H1 (cell line): ENCODE measurements at regions not wholly inside any gene's neighbourhood (a gene's known extent, or its start where the extent isn't known, plus 50 kb on each side); places are given as distances from the start of the nearest gene placed in this dataset.

Experiments
- CTCF ChIA-PET: fragments of 300-600 bp; sonication (Branson Sonifier 250); formaldehyde crosslinking; loops from one replicate; lab custom pipeline; 2021; ENCODE audit not compliant: partially characterized antibody; lab: Charles Lee
- POLR2A ChIA-PET: fragments of 300-600 bp; sonication (Branson Sonifier 250); formaldehyde crosslinking; loops from one replicate; lab custom pipeline; 2021; ENCODE audit warnings: inconsistent platforms; ENCODE audit not compliant: partially characterized antibody; lab: Charles Lee
- DNase-seq, 2 experiments: peaks; one replicate each; pipeline versions ENCODE4 v3.0.0 to v3.0.0-alpha.2; 2010 to 2022; ENCODE audit warnings: low spot score in 2 of 2, low read depth in 1 of 2, mixed read lengths in 1 of 2
- FAIRE-seq: peaks from 2 replicates; lab custom pipeline; 2011; peaks lifted over from hg19 to GRCh38; lab: Jason Lieb, UNC
- H2AFZ ChIP-seq: 2 replicates; pipeline ENCODE4 v1.8.1; 2012; ENCODE audit warnings: low read length, inconsistent platforms
- H2AK5ac ChIP-seq: 2 replicates; pipeline ENCODE4 v1.6.1; 2013; ENCODE audit warnings: low read depth, low read length
- H2BK120ac ChIP-seq: replicated peaks from 2 replicates; pipeline ENCODE3; 2013; ENCODE audit warnings: low read depth, low read length, inconsistent platforms
- H2BK12ac ChIP-seq: 2 replicates; pipeline ENCODE4 v1.6.1; 2013; ENCODE audit warnings: low read depth, low read length
- H2BK15ac ChIP-seq: 2 replicates; pipeline ENCODE4 v1.6.1; 2013; ENCODE audit warnings: low read length
- H2BK20ac ChIP-seq: 2 replicates; pipeline ENCODE4 v1.6.1; 2013; ENCODE audit warnings: low read length
- H2BK5ac ChIP-seq: 2 replicates; pipeline ENCODE4 v1.6.1; 2013; ENCODE audit warnings: low read depth, low read length
- H3K14ac ChIP-seq: 2 replicates; pipeline ENCODE4 v1.6.1; 2013; ENCODE audit warnings: inconsistent platforms; ENCODE audit not compliant: insufficient read length
- H3K18ac ChIP-seq: 2 replicates; pipeline ENCODE4 v1.6.1; 2013; ENCODE audit warnings: low read length; ENCODE audit errors: extremely low read depth
- H3K23ac ChIP-seq: 2 replicates; pipeline ENCODE4 v1.6.1; 2013; ENCODE audit warnings: inconsistent platforms; ENCODE audit not compliant: insufficient read length
- H3K23me2 ChIP-seq: 2 replicates; pipeline ENCODE4 v1.6.1; 2013; ENCODE audit warnings: low read depth, low read length
- H3K27ac ChIP-seq: 2 replicates; pipeline ENCODE4 v1.6.1; 2011; ENCODE audit warnings: low read depth, low read length, inconsistent platforms
- H3K27me3 ChIP-seq, 4 experiments: replicated peaks in 1 of 4; 1 replicate in 1 of 4; 2 replicates in 3 of 4; pipeline versions ENCODE4 v1.6.1 to v1.8.1; 2011 to 2013; ENCODE audit warnings: low read length in 3 of 4, mild to moderate bottlenecking in 3 of 4, inconsistent platforms in 2 of 4, mixed read lengths in 2 of 4, moderate library complexity in 1 of 4; ENCODE audit not compliant: control insufficient read depth in 3 of 4, insufficient read depth in 3 of 4; ENCODE audit errors: extremely low read depth in 1 of 4
- H3K36me3 ChIP-seq, 4 experiments: 2 replicates each; pipeline versions ENCODE4 v1.6.1 to v1.8.1; 2011 to 2013; ENCODE audit warnings: mild to moderate bottlenecking in 4 of 4, low read length in 3 of 4, moderate library complexity in 2 of 4, control low read depth in 1 of 4, inconsistent platforms in 1 of 4; ENCODE audit not compliant: insufficient read depth in 4 of 4, control insufficient read depth in 2 of 4
- H3K4ac ChIP-seq: replicated peaks from 2 replicates; pipeline ENCODE3; 2013; ENCODE audit warnings: low read length, low read depth, mixed read lengths, inconsistent platforms; ENCODE audit not compliant: insufficient read length
- H3K4me1 ChIP-seq, 4 experiments: replicated peaks in 1 of 4; 1 replicate in 1 of 4; 2 replicates in 3 of 4; pipeline versions ENCODE4 v1.6.1 to v1.8.1; 2011 to 2013; ENCODE audit warnings: low read length in 3 of 4, inconsistent platforms in 2 of 4, mixed read lengths in 1 of 4; ENCODE audit not compliant: insufficient read depth in 4 of 4, control insufficient read depth in 3 of 4
- H3K4me2 ChIP-seq, 2 experiments: 2 replicates each; pipeline versions ENCODE4 v1.6.1 to v1.8.1; 2011 to 2013; ENCODE audit warnings: low read depth in 2 of 2, low read length in 2 of 2, control low read depth in 1 of 2, inconsistent platforms in 1 of 2, mild to moderate bottlenecking in 1 of 2; ENCODE audit not compliant: insufficient read depth in 1 of 2
- H3K4me3 ChIP-seq, 4 experiments: fragments of 200-600, 300-600 bp in 1 of 4; sonication (generic), shearing (Covaris generic), sonication (Bioruptor Twin) in 1 of 4; 2 replicates each; pipeline versions ENCODE4 v1.5.1 to v1.8.1; 2011 to 2016; ENCODE audit warnings: low read length in 4 of 4, low read depth in 3 of 4, control low read depth in 2 of 4, inconsistent platforms in 2 of 4, mild to moderate bottlenecking in 2 of 4, mixed read lengths in 1 of 4, moderate library complexity in 1 of 4; ENCODE audit not compliant: insufficient read depth in 2 of 4; ENCODE audit errors: extremely low read depth in 1 of 4
- H3K56ac ChIP-seq: replicated peaks from 2 replicates; pipeline ENCODE3; 2013; ENCODE audit warnings: low read depth, mild to moderate bottlenecking, mixed read lengths, low read length, inconsistent platforms; ENCODE audit not compliant: insufficient read length
- H3K79me1 ChIP-seq: 2 replicates; pipeline ENCODE4 v1.6.1; 2013; ENCODE audit warnings: low read depth, low read length, control low read depth
- H3K79me2 ChIP-seq, 2 experiments: 2 replicates each; pipeline versions ENCODE4 v1.6.1 to v1.8.1; 2012 to 2013; ENCODE audit warnings: low read length in 2 of 2, mild to moderate bottlenecking in 2 of 2, inconsistent platforms in 1 of 2; ENCODE audit not compliant: insufficient read depth in 2 of 2, control insufficient read depth in 1 of 2
- H3K9ac ChIP-seq, 4 experiments: replicated peaks in 1 of 4; 1 replicate in 1 of 4; 2 replicates in 3 of 4; pipeline versions ENCODE4 v1.6.1 to v1.8.1; 2011 to 2013; ENCODE audit warnings: low read depth in 3 of 4, low read length in 3 of 4, control low read depth in 2 of 4, mild to moderate bottlenecking in 2 of 4, moderate library complexity in 2 of 4, inconsistent platforms in 1 of 4; ENCODE audit errors: extremely low read depth in 1 of 4
- H3K9me3 ChIP-seq, 2 experiments: 2 replicates each; pipeline versions ENCODE4 v1.6.1 to v1.8.1; 2012 to 2013; ENCODE audit warnings: mild to moderate bottlenecking in 2 of 2, moderate library complexity in 2 of 2, control low read depth in 1 of 2, inconsistent platforms in 1 of 2, low read depth in 1 of 2, low read length in 1 of 2, mixed read lengths in 1 of 2; ENCODE audit not compliant: insufficient read depth in 2 of 2
- H4K20me1 ChIP-seq, 2 experiments: replicated peaks in 1 of 2; 2 replicates each; pipeline versions ENCODE3 to v1.8.1; 2011 to 2013; ENCODE audit warnings: inconsistent platforms in 2 of 2, low read length in 2 of 2, mild to moderate bottlenecking in 1 of 2; ENCODE audit not compliant: insufficient read depth in 2 of 2, control insufficient read depth in 1 of 2
- H4K5ac ChIP-seq: 2 replicates; pipeline ENCODE4 v1.6.1; 2013; ENCODE audit warnings: low read length, low read depth, mixed read lengths, inconsistent platforms; ENCODE audit not compliant: insufficient read length
- H4K8ac ChIP-seq: 2 replicates; pipeline ENCODE4 v1.8.0; 2013; ENCODE audit warnings: mild to moderate bottlenecking, moderate library complexity, low read length, inconsistent platforms; ENCODE audit not compliant: insufficient read depth; ENCODE audit errors: extremely low read depth
- H4K91ac ChIP-seq: replicated peaks from 2 replicates; pipeline ENCODE3; 2013; ENCODE audit warnings: low read length, mixed read lengths, inconsistent platforms; ENCODE audit not compliant: insufficient read length
- ASH2L ChIP-seq: fragments of 200-600, 300-600 bp; sonication (generic); IDR thresholded peaks from one replicate; pipeline ENCODE4 v1.7.1; 2017; ENCODE audit warnings: low read length
- BACH1 ChIP-seq: IDR thresholded peaks from 2 replicates; pipeline ENCODE4 v1.6.1; 2012; ENCODE audit warnings: low read length, improper control_type of control experiment
- CEBPB ChIP-seq: IDR thresholded peaks from 2 replicates; pipeline ENCODE4 v1.6.1; 2012; ENCODE audit warnings: low read depth, low read length
- NANOG ChIP-seq: IDR thresholded peaks from 2 replicates; pipeline ENCODE4 v1.6.1; 2011; ENCODE audit warnings: low read length, low read depth, mild to moderate bottlenecking, inconsistent platforms; ENCODE audit not compliant: insufficient read depth, poor library complexity, severe bottlenecking
- PHF8 ChIP-seq: fragments of 200-600 bp; sonication (generic); conservative IDR thresholded peaks from 2 replicates; pipeline ENCODE4 v1.7.1; 2012; ENCODE audit warnings: low read depth, mild to moderate bottlenecking, inconsistent platforms, low read length, moderate library complexity
- POLR2AphosphoS5 ChIP-seq: IDR thresholded peaks from 2 replicates; pipeline ENCODE4 v1.6.1; 2011; ENCODE audit warnings: low read depth, low read length
- RFX5 ChIP-seq: IDR thresholded peaks from 2 replicates; pipeline ENCODE4 v1.6.1; 2011; ENCODE audit warnings: low read depth, low read length, improper control_type of control experiment, borderline replicate concordance
- RXRA ChIP-seq: IDR thresholded peaks from 2 replicates; pipeline ENCODE4 v1.6.1; 2011; ENCODE audit warnings: low read depth, mild to moderate bottlenecking, low read length, moderate library complexity; ENCODE audit not compliant: insufficient read depth
- SIRT6 ChIP-seq: IDR thresholded peaks from one replicate; pipeline ENCODE4 v1.7.1; 2012; ENCODE audit warnings: low read length, inconsistent platforms
- SP4 ChIP-seq: IDR thresholded peaks from 2 replicates; pipeline ENCODE4 v1.6.1; 2012; ENCODE audit warnings: low read length, inconsistent platforms
- SUZ12 ChIP-seq: fragments of 200-600 bp; sonication (generic); IDR thresholded peaks from 2 replicates; pipeline ENCODE4 v1.6.1; 2012; ENCODE audit warnings: mild to moderate bottlenecking, inconsistent platforms, low read length, moderate library complexity, mixed read lengths
- TBP ChIP-seq: IDR thresholded peaks from 2 replicates; pipeline ENCODE4 v1.6.1; 2011; ENCODE audit warnings: low read depth, low read length, improper control_type of control experiment
- ZNF274 ChIP-seq: IDR thresholded peaks from 2 replicates; pipeline ENCODE4 v1.7.0; 2012; ENCODE audit warnings: low read length, borderline replicate concordance; ENCODE audit errors: extremely low read depth
- WGBS, 2 experiments: shearing (Covaris generic) in 1 of 2; methylation state at CpG; one replicate each; pipeline versions ENCODE4 v1.1.6 to v1.1.7; 2013 to 2015; ENCODE audit warnings: low lambda C conversion rate in 2 of 2, mixed read lengths in 2 of 2, inconsistent platforms in 1 of 2, low coverage in 1 of 2, missing lambda C conversion rate in 1 of 2; ENCODE audit not compliant: insufficient replicate concordance in 2 of 2, insufficient coverage in 1 of 2, insufficient read length in 1 of 2; ENCODE audit errors: extremely low coverage in 1 of 2, missing lambda C conversion rate in 1 of 2; 5-methylcytosine and 5-hydroxymethylcytosine counted together
- TF ChIP-seq, protein P1 (sequence below), 3 experiments: IDR thresholded peaks; 1 replicate in 2 of 3; 2 replicates in 1 of 3; pipeline versions ENCODE4 v1.5.1 to v1.6.1; 2011; ENCODE audit warnings: low read length in 3 of 3, mild to moderate bottlenecking in 3 of 3, inconsistent platforms in 2 of 3, low read depth in 1 of 3, moderate library complexity in 1 of 3; ENCODE audit not compliant: insufficient read depth in 1 of 3; ENCODE audit errors: control extremely low read depth in 1 of 3

DNA sequence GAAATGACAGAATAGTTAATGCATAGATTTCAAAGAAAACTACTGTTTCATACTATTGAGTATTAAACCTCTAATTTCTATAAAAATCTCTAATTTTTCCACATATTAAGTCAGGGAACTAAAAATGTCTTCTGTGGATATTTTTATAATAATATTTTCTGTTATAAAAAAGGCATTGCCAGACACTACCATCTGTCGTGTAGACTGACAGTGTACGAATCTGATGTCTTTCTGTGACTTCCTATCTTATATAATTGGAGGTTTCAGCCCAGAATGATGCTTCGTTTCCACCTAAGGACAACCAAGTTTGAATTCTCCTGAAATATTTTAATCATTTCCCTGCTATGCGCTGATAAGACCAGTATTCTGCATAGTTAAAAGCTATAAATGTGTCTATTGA lies 456.6 kb upstream of the ARRDC3 start:
- no peaks in the 10 kb centered on the region for H3K9me3 ChIP-seq
- H2BK12ac ChIP-seq = no peak overlapping the region
- H2BK20ac ChIP-seq = no peak overlapping the region
- POLR2A ChIA-PET = no interaction called here
- DNase-seq (no peak), FAIRE-seq (no peak)
- no peaks in the 10 kb centered on the region for H3K79me1 ChIP-seq
- no peak overlapping the region for H3K4me2 ChIP-seq
- H3K23me2 ChIP-seq = no peaks in the 10 kb centered on the region; the same call in 1 of the 2 replicates
- no peak overlapping the region for H2AFZ ChIP-seq
- no peak overlapping the region for H4K5ac ChIP-seq
- no peaks in the 10 kb centered on the region for H3K27me3 ChIP-seq
- no peak overlapping the region for H3K9ac ChIP-seq
- no peaks in the 10 kb centered on the region for H4K20me1 ChIP-seq
- H3K14ac ChIP-seq = no peak overlapping the region
- H3K4ac ChIP-seq = no peak overlapping the region
- no peak overlapping the region for H4K8ac ChIP-seq
- 94% methylated on average over 4 of the region's 4 CpGs; no CpG with 5 or more reads in 1 of the 2 experiments for WGBS, 2 experiments
- H3K56ac ChIP-seq = no peak overlapping the region
- no peaks in the 10 kb centered on the region for H3K36me3 ChIP-seq
- no peak overlapping the region for H2BK15ac ChIP-seq
- no peak overlapping the region for H3K23ac ChIP-seq
- peaks cover 0 to 9% (median 0%) of the 10 kb centered on the region in 4 experiments; a peak in 1 of 7 replicates for H3K4me1 ChIP-seq
- CTCF ChIA-PET = interaction anchor here (0.6 kb wide), 1 partner anchor 493 kb away, joined by 3 read pairs; no protein-coding TSS in a partner anchor
- H3K18ac ChIP-seq = no peak overlapping the region
- no peak overlapping the region for H2BK5ac ChIP-seq
- H2BK120ac ChIP-seq = no peak overlapping the region
- H4K91ac ChIP-seq = no peak overlapping the region
- H3K27ac ChIP-seq = no peak overlapping the region
- no peak overlapping the region for H2AK5ac ChIP-seq
- no peak overlapping the region for H3K4me3 ChIP-seq
- no peaks in the 10 kb centered on the region for H3K79me2 ChIP-seq
- TF ChIP-seq SUZ12 (no peak), ASH2L (no peak), SIRT6 (no peak), BACH1 (no peak), NANOG (no peak), PHF8 (no peak), RFX5 (no peak), SP4 (no peak), POLR2AphosphoS5 (no peak), ZNF274 (no peak), RXRA (no peak), CEBPB (no peak), TBP (no peak)
- TF ChIP-seq, protein P1, sequence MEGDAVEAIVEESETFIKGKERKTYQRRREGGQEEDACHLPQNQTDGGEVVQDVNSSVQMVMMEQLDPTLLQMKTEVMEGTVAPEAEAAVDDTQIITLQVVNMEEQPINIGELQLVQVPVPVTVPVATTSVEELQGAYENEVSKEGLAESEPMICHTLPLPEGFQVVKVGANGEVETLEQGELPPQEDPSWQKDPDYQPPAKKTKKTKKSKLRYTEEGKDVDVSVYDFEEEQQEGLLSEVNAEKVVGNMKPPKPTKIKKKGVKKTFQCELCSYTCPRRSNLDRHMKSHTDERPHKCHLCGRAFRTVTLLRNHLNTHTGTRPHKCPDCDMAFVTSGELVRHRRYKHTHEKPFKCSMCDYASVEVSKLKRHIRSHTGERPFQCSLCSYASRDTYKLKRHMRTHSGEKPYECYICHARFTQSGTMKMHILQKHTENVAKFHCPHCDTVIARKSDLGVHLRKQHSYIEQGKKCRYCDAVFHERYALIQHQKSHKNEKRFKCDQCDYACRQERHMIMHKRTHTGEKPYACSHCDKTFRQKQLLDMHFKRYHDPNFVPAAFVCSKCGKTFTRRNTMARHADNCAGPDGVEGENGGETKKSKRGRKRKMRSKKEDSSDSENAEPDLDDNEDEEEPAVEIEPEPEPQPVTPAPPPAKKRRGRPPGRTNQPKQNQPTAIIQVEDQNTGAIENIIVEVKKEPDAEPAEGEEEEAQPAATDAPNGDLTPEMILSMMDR (IDR thresholded peaks at IDR 0.05; ENCODE audit: control extremely low read depth in 1 of 3, insufficient read depth in 1 of 3, low read depth in 1 of 3, low read length in 3 of 3) = no peak
